Naive thymus-derived CD4-positive, alpha-beta T cell (primary cell): ENCODE measurements at regions not wholly inside any gene's neighbourhood (a gene's known extent, or its start where the extent isn't known, plus 50 kb on each side); places are given as distances from the start of the nearest gene placed in this dataset.

Source experiments
- ATAC-seq: fragments of 150-1000 bp; cut with Tn5 transposase; 2 replicates; pipeline ENCODE4 v1.10.0; 2021; ENCODE audit warnings: mild to moderate bottlenecking, moderate library complexity
- CTCF ChIA-PET: fragments of 350-600 bp; sonication (Branson Sonifier 250); formaldehyde crosslinking; loops from one replicate; lab custom pipeline; 2021; ENCODE audit warnings: antibody characterized with exemption; lab: Charles Lee
- POLR2A ChIA-PET: fragments of 350-600 bp; sonication (Branson Sonifier 250); formaldehyde crosslinking; loops from one replicate; lab custom pipeline; 2021; ENCODE audit warnings: antibody characterized with exemption, inconsistent platforms; lab: Charles Lee
- DNase-seq, 9 donors: peaks; one replicate each; pipeline versions ENCODE4 v3.0.0 to v3.0.0-alpha.2; 2020 to 2022; ENCODE audit warnings: mixed read lengths in 1 of 9
- H3K27ac ChIP-seq: one replicate; pipeline ENCODE4 v1.7.0; 2013; ENCODE audit warnings: mild to moderate bottlenecking, low read depth, low read length, moderate library complexity
- H3K27me3 ChIP-seq, 2 donors: one replicate each; pipeline ENCODE4 v1.7.0; 2013; ENCODE audit warnings: low read length in 2 of 2, mild to moderate bottlenecking in 2 of 2, moderate library complexity in 2 of 2; ENCODE audit not compliant: control insufficient read depth in 2 of 2, insufficient read depth in 2 of 2
- H3K36me3 ChIP-seq, 3 experiments: 1 replicate in 2 of 3; 2 replicates in 1 of 3; pipeline ENCODE4 v1.7.0; 2013; ENCODE audit warnings: low read length in 3 of 3, mild to moderate bottlenecking in 3 of 3, moderate library complexity in 1 of 3; ENCODE audit not compliant: insufficient read depth in 3 of 3, control insufficient read depth in 2 of 3
- H3K4me1 ChIP-seq, 2 donors: one replicate each; pipeline ENCODE4 v1.7.0; 2013; ENCODE audit warnings: low read length in 2 of 2, mild to moderate bottlenecking in 2 of 2, moderate library complexity in 1 of 2; ENCODE audit not compliant: control insufficient read depth in 2 of 2, insufficient read depth in 2 of 2
- H3K4me3 ChIP-seq: 2 replicates; pipeline ENCODE4 v1.7.0; 2013; ENCODE audit warnings: mild to moderate bottlenecking, low read length
- H3K9me3 ChIP-seq, 3 experiments: 1 replicate in 2 of 3; 2 replicates in 1 of 3; pipeline ENCODE4 v1.7.0; 2013; ENCODE audit warnings: low read length in 3 of 3; ENCODE audit not compliant: control insufficient read depth in 2 of 3
- H3K27ac Mint-ChIP-seq, 9 donors: one replicate each; pipeline ENCODE4 v1.8.0; 2020 to 2022; ENCODE audit warnings: mixed read lengths in 9 of 9, mild to moderate bottlenecking in 8 of 9, moderate library complexity in 5 of 9, inconsistent platforms in 2 of 9
- H3K27me3 Mint-ChIP-seq, 5 donors: one replicate each; pipeline ENCODE4 v1.8.0; 2021 to 2022; ENCODE audit warnings: mixed read lengths in 5 of 5, mild to moderate bottlenecking in 1 of 5
- H3K36me3 Mint-ChIP-seq, 5 donors: one replicate each; pipeline ENCODE4 v1.8.0; 2020 to 2022; ENCODE audit warnings: mixed read lengths in 5 of 5, mild to moderate bottlenecking in 3 of 5, inconsistent platforms in 1 of 5
- H3K4me1 Mint-ChIP-seq, 7 donors: one replicate each; pipeline ENCODE4 v1.8.0; 2020 to 2022; ENCODE audit warnings: mixed read lengths in 7 of 7, mild to moderate bottlenecking in 3 of 7, inconsistent platforms in 1 of 7
- H3K4me3 Mint-ChIP-seq, 10 donors: one replicate each; pipeline ENCODE4 v1.8.0; 2020 to 2022; ENCODE audit warnings: mild to moderate bottlenecking in 10 of 10, mixed read lengths in 10 of 10, moderate library complexity in 6 of 10, inconsistent platforms in 2 of 10
- H3K9me3 Mint-ChIP-seq, 11 donors: one replicate each; pipeline ENCODE4 v1.8.0; 2020 to 2022; ENCODE audit warnings: mixed read lengths in 11 of 11, mild to moderate bottlenecking in 4 of 11, inconsistent platforms in 1 of 11, moderate library complexity in 1 of 11
- intact Hi-C, 2 donors: fragments of 100-400 bp; cut with micrococcal nuclease; formaldehyde crosslinking; loops; one replicate each; pipeline ENCODE4 v1.15.1; 2023

GRCh38 chr16:87196661-87197060 lies 120.5 kb downstream of the C16orf95 start:
- Mint-ChIP-seq H3K36me3 (no peaks in the 10 kb centered on the region), H3K9me3 (peaks cover 0 to 3% (median 0%) of the 10 kb centered on the region in 11 donors), H3K27ac (no peak overlapping the region), H3K4me1 (no peaks in the 10 kb centered on the region), H3K4me3 (no peak overlapping the region), H3K27me3 (peaks cover 0 to 7% (median 2%) of the 10 kb centered on the region in 5 donors)
- POLR2A ChIA-PET, result no interaction called here
- Histone ChIP-seq H3K27me3 (no peaks in the 10 kb centered on the region), H3K4me3 (no peak overlapping the region), H3K27ac (no peak overlapping the region), H3K36me3 (no peaks in the 10 kb centered on the region), H3K4me1 (no peaks in the 10 kb centered on the region), H3K9me3 (no peaks in the 10 kb centered on the region)
- no peak for ATAC-seq
- no peak for DNase-seq
- CTCF ChIA-PET, result no interaction called here
- intact Hi-C loops, result no loop called here

GRCh38 chr16:87198328-87198832 lies 118.8 kb downstream of the C16orf95 start:
- Histone ChIP-seq H3K36me3 (no peaks in the 10 kb centered on the region), H3K27me3 (no peaks in the 10 kb centered on the region), H3K4me3 (no peak overlapping the region), H3K9me3 (no peaks in the 10 kb centered on the region), H3K4me1 (no peaks in the 10 kb centered on the region), H3K27ac (no peak overlapping the region)
- DNase-seq (no peak), ATAC-seq (no peak)
- intact Hi-C loops, result no loop called here
- ChIA-PET POLR2A (no interaction called here), CTCF (no interaction called here)
- peaks cover 0 to 3% (median 0%) of the 10 kb centered on the region in 11 donors for H3K9me3 Mint-ChIP-seq
- no peak overlapping the region for H3K4me3 Mint-ChIP-seq
- peaks cover 2 to 11% (median 8%) of the 10 kb centered on the region in 5 donors for H3K27me3 Mint-ChIP-seq
- H3K4me1 Mint-ChIP-seq, result peaks cover 0 to 5% (median 0%) of the 10 kb centered on the region in 7 donors
- no peak overlapping the region for H3K27ac Mint-ChIP-seq
- H3K36me3 Mint-ChIP-seq, result no peaks in the 10 kb centered on the region

GRCh38 chr16:87198881-87199280 lies 118.3 kb downstream of the C16orf95 start:
- H3K27me3 ChIP-seq, result no peaks in the 10 kb centered on the region
- CTCF ChIA-PET, result no interaction called here
- peaks cover 0 to 5% (median 0%) of the 10 kb centered on the region in 7 donors for H3K4me1 Mint-ChIP-seq
- ATAC-seq, result no peak
- no peak overlapping the region for H3K27ac Mint-ChIP-seq
- intact Hi-C loops, result no loop called here
- POLR2A ChIA-PET, result no interaction called here
- no peak for DNase-seq
- H3K4me3 ChIP-seq, result no peak overlapping the region
- H3K9me3 Mint-ChIP-seq, result peaks cover 0 to 3% (median 0%) of the 10 kb centered on the region in 11 donors
- H3K27me3 Mint-ChIP-seq, result peaks cover 3 to 11% (median 9%) of the 10 kb centered on the region in 5 donors
- no peak overlapping the region for H3K27ac ChIP-seq
- no peaks in the 10 kb centered on the region for H3K36me3 Mint-ChIP-seq
- H3K36me3 ChIP-seq, result no peaks in the 10 kb centered on the region
- no peaks in the 10 kb centered on the region for H3K9me3 ChIP-seq
- no peaks in the 10 kb centered on the region for H3K4me1 ChIP-seq
- H3K4me3 Mint-ChIP-seq, result no peak overlapping the region

- no peaks in the 10 kb centered on the region for H3K36me3 ChIP-seq
- intact Hi-C loops, result no loop called here
- no peaks in the 10 kb centered on the region for H3K4me1 ChIP-seq
- no peak overlapping the region for H3K4me3 ChIP-seq
- ATAC-seq (no peak), DNase-seq (no peak)
- Mint-ChIP-seq H3K4me3 (no peak overlapping the region), H3K27ac (no peak overlapping the region), H3K27me3 (peaks cover 7 to 13% (median 9%) of the 10 kb centered on the region in 5 donors), H3K36me3 (no peaks in the 10 kb centered on the region), H3K9me3 (peaks cover 0 to 3% (median 0%) of the 10 kb centered on the region in 11 donors), H3K4me1 (peaks cover 0 to 5% (median 0%) of the 10 kb centered on the region in 7 donors)
- ChIA-PET CTCF (no interaction called here), POLR2A (no interaction called here)
- H3K9me3 ChIP-seq, result no peaks in the 10 kb centered on the region
- no peak overlapping the region for H3K27ac ChIP-seq
- H3K27me3 ChIP-seq, result no peaks in the 10 kb centered on the region
These were observed 117.8 kb downstream of the C16orf95 start for GRCh38 chr16:87199379-87199778.

- Histone ChIP-seq H3K27ac (no peak overlapping the region), H3K4me3 (no peak overlapping the region), H3K9me3 (no peaks in the 10 kb centered on the region), H3K36me3 (no peaks in the 10 kb centered on the region), H3K27me3 (no peaks in the 10 kb centered on the region), H3K4me1 (no peaks in the 10 kb centered on the region)
- Mint-ChIP-seq H3K4me3 (no peak overlapping the region), H3K36me3 (no peaks in the 10 kb centered on the region), H3K27ac (no peak overlapping the region), H3K9me3 (peaks cover 0 to 3% (median 0%) of the 10 kb centered on the region in 11 donors), H3K27me3 (peaks cover 7 to 13% (median 9%) of the 10 kb centered on the region in 5 donors), H3K4me1 (peaks cover 0 to 5% (median 0%) of the 10 kb centered on the region in 7 donors)
- POLR2A ChIA-PET, result no interaction called here
- DNase-seq (no peak), ATAC-seq (no peak)
- CTCF ChIA-PET, result no interaction called here
- intact Hi-C loops, result no loop called here
These were observed 117.3 kb downstream of the C16orf95 start for GRCh38 chr16:87199901-87200300.

GRCh38 chr16:87200637-87201036 lies 116.6 kb downstream of the C16orf95 start:
- no peaks in the 10 kb centered on the region for H3K36me3 Mint-ChIP-seq
- intact Hi-C loops, result no loop called here
- H3K4me1 Mint-ChIP-seq, result peaks cover 0 to 5% (median 0%) of the 10 kb centered on the region in 7 donors
- no peak overlapping the region for H3K27ac ChIP-seq
- no peaks in the 10 kb centered on the region for H3K27me3 ChIP-seq
- no peaks in the 10 kb centered on the region for H3K36me3 ChIP-seq
- ChIA-PET POLR2A (no interaction called here), CTCF (interaction anchor here (0.6 kb wide), 1 partner anchor 809 kb away, joined by 3 read pairs; no protein-coding TSS in a partner anchor)
- ATAC-seq, result no peak
- no peaks in the 10 kb centered on the region for H3K4me1 ChIP-seq
- H3K9me3 ChIP-seq, result no peaks in the 10 kb centered on the region
- H3K9me3 Mint-ChIP-seq, result peaks cover 0 to 3% (median 0%) of the 10 kb centered on the region in 11 donors
- DNase-seq, result no peak
- H3K27ac Mint-ChIP-seq, result no peak overlapping the region
- H3K27me3 Mint-ChIP-seq, result peaks cover 7 to 13% (median 9%) of the 10 kb centered on the region in 5 donors
- H3K4me3 Mint-ChIP-seq, result no peak overlapping the region
- H3K4me3 ChIP-seq, result no peak overlapping the region

- Mint-ChIP-seq H3K9me3 (peaks cover 0 to 3% (median 0%) of the 10 kb centered on the region in 11 donors), H3K4me3 (no peak overlapping the region), H3K36me3 (no peaks in the 10 kb centered on the region), H3K27me3 (peaks cover 7 to 13% (median 9%) of the 10 kb centered on the region in 5 donors), H3K4me1 (peaks cover 0 to 5% (median 0%) of the 10 kb centered on the region in 7 donors), H3K27ac (no peak overlapping the region)
- intact Hi-C loops, result no loop called here
- DNase-seq, result no peak
- H3K4me1 ChIP-seq, result no peaks in the 10 kb centered on the region
- no peak overlapping the region for H3K4me3 ChIP-seq
- ChIA-PET CTCF (interaction anchor here (0.6 kb wide), 1 partner anchor 809 kb away, joined by 3 read pairs; no protein-coding TSS in a partner anchor), POLR2A (no interaction called here)
- no peak for ATAC-seq
- no peaks in the 10 kb centered on the region for H3K9me3 ChIP-seq
- H3K27ac ChIP-seq, result no peak overlapping the region
- no peaks in the 10 kb centered on the region for H3K27me3 ChIP-seq
- H3K36me3 ChIP-seq, result no peaks in the 10 kb centered on the region
These were observed 116.1 kb downstream of the C16orf95 start for GRCh38 chr16:87201052-87201451.
